Superior temporal gyrus (tissue), 1 donor: ENCODE measurements at regions not wholly inside any gene's neighbourhood (a gene's known extent, or its start where the extent isn't known, plus 50 kb on each side); places are given as distances from the start of the nearest gene placed in this dataset.

Source experiments
- DNase-seq: peaks from one replicate; pipeline ENCODE4 v3.0.0-alpha.2; 2016; ENCODE audit errors: extremely low spot score

DNA sequence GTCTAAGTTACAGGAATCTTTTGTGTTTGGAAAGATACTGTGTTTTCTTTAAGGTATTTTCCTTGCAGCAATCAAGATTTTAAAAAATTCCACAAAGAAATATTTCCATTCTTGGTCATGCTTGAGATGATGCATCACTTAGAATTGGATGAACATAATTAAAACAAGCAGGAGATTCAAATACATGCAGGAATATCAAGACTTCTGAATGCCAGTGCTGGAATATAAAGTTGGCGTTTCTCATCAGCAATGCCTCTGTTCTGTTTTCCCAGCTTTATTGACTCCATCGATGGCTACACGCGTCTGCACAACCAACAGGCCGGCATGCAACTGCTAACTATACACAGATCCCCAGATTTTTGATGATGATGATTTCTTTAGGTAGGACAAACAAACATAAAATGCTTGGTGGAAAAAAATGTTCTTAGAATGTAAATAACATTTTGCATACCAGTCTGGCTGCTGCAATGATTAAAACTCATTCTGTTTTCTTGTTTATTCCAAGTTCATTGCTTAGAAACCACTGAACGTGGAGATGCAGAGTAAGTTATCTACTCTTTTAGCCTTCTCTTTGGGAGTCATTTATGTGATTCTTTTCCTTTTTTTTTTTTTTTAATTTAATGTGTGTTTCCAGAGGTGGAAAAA is 91.3 kb upstream of the FAM171A1 start:
- DNase-seq = no peak

DNA sequence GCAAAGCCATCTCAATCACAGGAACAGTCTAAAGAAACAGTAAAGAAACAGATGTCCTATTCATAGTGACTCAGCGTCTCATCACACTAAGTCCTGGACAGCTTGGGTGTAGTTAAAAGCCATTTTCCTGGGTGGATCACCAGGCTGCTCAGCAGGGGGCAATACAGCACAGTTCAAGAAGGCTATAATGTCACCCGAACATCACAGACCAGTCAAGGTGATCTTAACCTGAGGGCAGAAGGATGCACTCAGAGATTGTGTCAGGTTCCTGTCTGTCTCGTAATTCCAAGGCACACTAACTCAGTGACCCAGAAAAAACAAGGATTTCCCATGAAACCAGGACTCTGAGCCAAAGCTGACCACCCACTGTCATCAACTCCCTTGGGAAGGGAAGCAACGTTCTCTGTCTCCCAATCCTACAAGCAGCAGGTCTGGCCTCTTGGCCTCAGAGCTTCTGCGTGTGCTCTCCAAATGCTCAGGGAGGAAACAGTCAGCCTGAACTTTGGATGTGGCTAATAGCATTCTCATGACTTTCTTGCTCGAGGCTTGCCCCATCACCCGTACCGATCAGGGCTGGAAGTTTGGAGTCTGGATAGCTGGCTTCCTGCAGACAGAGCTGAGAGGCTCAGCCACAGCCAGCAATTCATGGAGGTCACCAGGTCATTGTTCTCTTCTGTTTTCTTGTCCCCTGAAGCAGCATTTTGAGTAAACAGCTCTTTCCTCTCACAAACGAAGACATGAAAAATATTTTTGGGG is 90.4 kb upstream of the FAM171A1 start:
- DNase-seq = no peak

DNA sequence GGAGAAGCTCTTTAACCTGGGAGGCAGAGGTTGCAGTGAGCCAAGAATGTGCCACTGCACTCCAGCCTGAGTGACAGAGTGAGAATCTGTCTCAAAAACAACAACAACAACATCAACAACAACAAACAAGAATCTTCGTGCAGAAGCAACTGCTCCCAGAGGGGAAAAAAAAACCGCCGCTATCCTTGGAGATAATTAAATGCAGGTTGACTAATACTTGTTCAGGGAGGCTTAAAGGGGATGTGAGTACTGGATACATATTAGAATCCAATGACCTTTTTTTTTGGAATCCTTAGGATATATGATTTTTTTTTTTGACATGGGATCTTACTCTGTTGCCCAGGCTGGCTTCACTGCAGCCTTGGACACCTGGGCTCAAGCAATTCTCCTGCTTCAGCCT is 89.6 kb upstream of the FAM171A1 start:
- no peak for DNase-seq

DNA sequence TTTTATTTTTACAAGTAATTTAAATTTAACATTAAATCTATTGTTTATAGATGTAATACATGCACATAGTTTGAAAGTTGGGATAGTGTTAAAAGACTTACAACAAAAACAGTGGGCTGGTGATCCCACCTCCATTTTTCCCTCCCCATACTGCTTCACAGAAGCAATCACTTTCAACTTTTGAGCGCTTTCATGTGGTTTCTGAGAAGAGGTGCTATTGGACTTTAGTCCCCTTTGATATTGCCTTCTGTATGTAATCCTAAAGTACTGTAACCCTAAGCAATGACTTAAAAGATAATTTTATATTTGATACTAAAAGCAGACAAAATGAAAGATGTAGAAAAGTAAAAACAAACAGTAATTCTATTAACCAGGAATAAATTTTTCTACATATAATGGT is 88.1 kb upstream of the FAM171A1 start:
- DNase-seq = no peak

DNA sequence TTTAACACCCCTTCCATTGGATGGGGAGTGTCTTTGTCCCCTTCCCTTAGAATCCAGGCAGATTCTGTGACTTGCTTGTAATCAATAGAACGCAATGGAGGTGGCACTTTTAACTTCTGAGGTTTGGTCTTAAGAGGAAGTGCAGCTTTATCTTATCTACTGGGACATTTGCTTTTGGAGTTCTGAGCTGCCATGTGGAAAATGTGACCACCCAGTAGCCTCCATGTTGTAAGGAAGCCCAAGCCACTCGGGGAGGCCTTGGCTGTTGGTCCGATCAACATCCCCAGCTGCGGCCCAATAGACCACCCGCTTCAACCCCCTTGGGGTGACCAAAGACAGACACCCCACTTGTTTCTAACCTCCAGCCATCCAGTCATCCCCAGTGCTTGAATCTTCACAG is 86.3 kb upstream of the FAM171A1 start:
- DNase-seq = no peak

DNA sequence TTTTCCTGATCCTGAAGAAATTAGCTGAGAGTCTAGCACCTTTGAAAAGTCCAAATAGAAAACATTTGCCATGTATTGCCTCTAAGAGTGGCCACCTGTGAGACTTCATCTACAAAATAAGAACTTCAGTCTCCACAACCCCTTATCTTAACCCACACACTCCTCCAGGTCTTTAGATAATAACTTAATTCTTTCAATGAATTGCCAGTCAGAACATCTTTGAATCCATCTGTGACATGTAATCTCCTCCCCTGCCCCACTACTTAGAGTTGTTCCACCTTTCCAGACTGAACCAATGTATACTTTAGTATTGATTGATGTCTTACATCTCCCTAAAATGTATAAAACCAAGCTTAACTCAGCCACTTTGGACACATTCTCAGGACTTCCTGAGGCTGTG is 84.4 kb upstream of the FAM171A1 start:
- no peak for DNase-seq

DNA sequence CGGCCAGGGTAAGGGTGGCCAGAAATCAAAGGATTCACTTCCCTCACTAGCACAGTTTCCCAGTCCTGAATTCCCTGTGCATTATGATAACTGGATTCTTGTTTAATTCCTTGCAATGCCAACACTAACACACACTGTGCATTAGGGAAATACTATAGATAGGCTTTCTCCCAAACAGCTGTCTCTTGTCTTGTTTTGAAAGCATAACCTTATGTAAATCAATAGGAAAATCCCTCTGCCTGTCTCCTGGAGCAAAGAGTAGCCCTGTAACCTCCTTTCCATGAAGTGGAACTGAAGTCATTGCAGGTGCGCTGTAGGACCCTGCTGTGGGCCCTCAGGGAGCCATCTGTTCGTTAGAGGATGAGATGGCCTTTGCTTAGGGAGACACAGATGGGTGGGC is 82.8 kb upstream of the FAM171A1 start:
- DNase-seq = no peak

DNA sequence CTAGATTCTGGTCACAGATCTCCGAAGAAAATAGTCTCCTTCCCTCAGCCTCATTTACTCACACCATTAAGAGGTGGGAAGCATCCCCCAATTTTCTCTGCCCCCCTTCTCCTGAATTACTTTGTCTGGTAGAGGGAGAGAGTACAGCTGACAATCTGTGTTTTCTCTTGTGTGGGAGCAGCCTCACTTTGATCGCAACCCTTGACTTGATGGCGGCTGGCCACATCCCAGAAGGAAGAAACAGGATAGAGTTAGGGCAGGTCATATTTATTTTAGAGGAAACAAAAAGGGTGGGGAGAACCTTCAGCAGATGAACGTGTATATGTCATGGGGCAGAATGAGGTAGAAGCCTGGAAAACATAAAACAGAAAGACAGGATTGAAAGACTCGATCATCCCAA is 82.4 kb upstream of the FAM171A1 start:
- no peak for DNase-seq

DNA sequence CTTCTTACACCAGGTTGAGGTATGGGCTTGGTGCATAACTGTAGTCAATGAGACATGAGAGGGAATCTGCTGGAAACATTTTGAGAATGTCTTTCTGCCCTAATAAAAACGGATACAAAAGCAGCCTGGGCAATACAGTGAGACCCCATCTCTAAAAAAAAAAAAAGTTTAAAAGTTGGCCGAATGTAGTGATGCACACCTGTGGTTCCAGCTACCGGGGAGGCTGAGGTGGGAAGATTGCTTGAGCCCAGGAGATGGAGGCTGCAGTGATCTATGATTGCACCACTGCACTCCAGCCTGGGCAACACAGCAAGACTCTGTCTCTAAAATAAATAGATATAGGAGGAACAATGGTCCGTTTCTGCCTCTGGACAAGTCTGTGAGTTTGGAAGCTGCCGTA is 81.5 kb upstream of the FAM171A1 start:
- no peak for DNase-seq

DNA sequence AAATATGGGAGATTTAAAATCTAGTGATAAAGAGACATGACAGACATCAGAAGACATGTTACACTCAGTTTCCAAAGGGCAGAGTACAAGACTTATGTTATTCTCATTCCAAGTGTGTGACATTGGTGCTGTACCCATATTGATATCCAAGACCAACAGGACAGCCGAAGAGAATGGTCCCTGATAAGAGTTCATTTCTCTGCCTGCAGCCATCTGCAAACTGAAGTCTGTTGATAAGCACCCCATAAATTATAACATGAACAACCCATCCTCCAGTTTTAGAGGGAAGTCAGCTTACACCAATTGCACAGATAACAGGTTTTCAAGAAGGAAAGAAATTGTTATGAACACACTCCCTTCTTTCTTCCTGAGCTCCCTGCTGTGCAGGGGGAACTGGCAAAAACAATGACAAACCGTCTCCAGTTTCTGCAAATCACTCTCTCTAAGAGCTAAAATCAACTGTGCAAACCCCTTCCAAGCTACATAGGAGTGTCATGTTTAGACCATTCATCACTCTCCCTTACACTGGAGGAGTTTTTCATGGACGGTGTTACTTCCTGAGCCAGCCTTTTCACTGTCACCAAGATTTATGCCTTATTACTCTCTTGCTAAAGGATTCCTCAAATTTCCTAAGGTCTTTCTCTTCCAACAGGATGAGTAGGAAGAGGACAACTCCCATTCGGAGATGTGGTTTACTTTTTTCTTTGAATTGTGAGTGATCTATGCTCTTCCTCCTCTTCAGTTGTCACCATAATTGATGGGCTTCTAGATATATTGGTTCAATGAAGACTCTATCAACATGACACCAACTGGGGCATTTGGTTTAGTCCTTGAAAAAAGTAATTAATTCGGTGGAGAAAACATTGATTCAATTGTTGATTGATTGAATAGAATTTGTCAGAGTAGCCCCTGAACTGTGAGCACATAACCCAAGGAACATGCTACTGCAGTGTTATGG is 80.3 kb upstream of the FAM171A1 start:
- no peak for DNase-seq

DNA sequence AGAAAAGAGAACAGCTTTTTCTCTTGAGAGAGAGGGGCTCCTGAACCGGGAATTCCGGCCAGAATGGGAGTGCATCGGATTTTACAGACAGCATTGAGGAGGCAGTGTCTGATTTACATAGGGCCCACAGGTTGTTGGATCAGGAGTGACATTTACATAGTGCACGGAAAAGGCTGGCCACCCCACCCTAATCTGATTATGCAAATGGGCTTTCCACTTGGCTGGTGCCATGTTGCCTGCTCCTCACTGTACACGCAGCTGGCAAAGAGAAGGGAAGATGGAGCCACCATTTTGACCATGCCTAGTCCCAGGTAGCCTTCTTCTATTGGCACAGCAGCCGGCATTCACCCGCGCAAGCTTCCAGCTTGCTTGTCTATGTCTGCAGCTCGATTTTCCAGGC is 77.5 kb upstream of the FAM171A1 start:
- no peak for DNase-seq

DNA sequence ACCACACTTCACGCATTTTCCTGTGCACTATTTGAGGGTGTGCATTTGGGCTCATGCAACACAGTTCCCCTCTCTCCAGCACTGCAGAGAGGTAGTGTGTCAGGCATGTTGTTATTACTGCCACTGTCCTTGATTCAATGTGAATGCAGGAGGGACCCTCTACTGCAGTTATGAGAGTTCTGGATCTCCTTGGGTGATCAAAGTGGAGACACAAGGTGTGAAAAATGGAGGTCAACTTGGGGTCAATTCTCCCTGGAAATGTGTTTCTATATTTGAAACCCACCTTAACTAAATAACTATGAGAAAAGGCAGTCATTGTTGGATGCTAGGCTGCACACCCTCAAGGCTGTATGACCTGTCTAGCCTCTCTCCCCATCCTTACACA is 73.9 kb upstream of the FAM171A1 start:
- DNase-seq = no peak

DNA sequence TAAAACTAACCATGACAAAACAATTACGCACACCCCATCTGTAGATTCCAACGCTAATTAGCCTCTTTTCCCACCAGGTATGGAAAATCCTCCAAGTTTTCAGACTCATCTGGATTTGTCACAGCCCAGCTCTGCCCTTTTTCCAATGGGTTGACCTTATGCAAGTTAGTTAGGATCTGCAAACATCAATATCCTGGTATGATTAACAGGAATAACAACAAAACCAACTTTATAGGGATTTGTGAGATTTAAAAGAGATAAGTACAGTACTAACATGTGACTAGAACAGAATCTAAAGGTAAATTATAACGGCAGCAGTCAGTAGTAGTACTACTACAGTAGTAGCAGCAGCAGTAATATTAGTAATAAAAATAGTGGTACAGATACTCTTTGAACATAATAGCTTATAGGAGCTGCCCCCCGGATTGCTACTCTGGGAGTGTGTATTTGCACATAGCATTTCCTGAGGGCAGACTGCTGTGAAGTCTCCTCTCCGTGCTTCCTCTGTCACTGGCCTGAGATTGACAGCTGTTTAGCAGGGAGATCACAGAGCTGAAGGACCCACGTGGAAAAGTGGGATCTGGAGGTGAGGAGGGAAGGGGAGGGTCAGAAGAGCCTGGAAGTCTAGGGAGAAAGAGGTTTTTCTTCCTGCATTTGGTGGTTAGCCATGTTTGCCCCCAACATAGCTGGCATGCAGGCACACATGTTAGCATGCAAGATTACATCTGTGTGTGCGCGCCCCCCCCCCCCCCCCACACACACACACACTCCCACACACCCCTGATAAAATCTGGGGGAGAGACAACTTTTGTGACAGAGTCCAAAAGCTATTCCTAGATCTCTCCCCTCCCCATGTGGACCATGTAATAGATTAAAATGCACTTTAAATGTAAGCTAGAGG is 73.3 kb upstream of the FAM171A1 start:
- DNase-seq = no peak

DNA sequence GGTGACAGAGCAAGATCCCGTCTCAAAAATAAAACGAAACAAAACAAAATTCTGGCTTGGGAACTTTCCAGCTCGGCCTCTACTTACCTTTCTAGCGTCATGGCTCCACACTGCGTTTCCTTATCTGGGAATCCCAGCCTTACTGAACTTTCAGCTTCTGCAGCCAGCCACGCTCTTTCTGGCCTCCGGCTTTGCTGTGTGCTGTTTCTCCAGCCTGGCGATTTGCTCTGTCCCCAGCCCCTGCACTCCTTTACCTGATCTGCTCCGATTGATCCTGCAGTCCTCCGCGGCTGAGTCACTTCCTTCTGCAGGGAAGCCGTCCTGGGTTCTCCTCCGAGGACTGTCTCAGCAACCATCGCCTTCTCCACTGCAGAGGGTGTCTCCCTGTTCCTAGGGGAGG is 71.0 kb upstream of the FAM171A1 start:
- DNase-seq = no peak

DNA sequence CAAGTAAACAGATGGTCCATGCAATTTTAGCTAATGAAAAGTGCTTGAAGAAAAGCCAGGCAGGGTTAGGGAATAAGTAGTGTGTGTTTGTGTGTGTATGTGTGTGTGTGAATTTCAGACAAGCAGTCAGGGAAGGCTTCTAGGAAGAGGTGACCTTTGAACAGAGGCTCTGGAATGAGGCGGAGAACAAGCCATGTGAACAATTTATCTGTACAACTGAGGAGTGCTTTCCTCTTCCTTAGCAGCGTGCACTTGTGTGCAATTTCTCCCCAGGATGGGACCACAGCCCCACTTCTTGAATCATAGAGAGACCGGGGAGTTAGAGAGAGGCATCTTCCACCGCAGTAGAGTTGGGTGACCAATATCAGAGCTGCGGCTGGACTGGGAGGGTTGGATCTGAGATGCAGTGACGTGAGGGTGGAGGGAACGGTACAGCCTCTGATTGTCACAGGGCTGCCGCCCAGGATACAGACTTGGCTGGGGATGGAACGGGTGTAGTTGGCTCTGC is 69.2 kb upstream of the FAM171A1 start:
- no peak for DNase-seq

DNA sequence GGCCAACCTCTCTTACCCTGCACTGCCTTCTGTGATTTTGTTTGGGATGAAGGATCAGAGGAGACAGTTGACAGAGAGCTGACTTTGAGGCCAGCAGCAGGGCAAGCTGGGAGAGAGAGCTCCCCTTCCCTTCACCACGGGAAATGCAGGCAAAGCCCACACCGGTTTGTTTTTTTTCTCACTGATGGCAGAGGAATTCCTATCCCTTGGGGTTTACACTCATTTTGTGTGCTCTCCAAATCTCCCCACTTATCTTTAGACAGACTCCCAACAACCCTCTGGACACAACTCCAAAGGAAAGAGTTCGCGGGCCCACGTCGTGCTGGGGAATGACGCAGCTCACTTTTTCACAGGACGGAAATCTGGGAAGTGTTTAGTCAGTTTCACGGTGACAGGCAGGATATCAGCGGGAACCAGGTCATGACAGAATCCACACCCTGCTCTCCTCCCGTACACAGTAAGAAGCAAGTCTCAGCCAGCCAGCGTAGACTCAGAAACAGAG is 68.3 kb upstream of the FAM171A1 start:
- no peak for DNase-seq

DNA sequence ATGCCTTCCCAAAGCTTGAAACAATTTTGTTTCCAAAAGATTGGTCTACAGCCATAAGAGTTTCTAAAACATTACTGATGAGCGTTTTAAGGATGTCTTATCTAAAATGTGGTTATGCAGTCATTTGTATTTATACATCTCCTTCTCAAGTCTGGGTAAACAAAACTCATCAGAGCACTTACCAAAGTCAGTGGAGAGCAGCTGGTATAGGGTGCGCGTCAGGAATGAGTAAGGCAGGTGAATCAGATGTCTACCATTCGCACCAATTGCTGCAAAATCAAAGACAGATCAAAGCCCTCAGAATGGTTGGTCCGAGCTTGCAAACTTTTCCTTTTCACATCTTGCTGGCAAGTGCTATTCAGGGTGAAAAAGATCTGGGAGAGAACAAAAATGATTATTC is 65.6 kb upstream of the FAM171A1 start:
- DNase-seq = no peak

DNA sequence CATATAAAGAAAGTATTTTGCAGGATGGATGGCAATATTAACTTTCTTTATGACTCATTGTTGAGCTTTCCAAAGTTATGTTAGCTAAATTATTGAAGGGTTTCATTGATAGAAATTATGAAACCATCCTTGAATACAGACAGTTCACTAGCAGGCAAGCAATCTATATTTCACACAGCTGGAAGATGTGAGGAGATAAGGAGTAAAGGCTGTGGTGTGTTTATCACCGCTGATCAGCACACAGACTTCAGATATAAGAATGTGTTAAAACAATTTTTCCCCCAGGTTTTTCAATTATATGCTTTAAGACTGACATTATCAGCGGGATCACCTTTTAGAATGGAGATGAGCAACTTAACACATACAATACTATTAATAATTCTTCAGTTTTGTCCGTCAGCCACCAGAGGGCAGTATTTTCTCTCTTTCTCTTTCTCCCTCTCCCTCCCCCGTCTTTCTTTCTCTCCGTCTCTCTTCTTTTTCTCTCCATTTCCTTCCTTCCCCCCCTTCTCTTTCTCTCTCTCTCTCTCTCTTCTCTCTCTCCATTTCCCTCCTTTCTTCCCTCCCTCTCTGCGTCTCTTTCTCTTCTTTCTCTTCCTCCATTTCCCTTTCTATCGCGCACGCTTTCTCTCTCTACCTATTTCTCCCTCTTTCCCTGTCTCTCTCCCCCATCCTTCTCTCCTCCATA is 62.9 kb upstream of the FAM171A1 start:
- DNase-seq = peak; percentile 91

DNA sequence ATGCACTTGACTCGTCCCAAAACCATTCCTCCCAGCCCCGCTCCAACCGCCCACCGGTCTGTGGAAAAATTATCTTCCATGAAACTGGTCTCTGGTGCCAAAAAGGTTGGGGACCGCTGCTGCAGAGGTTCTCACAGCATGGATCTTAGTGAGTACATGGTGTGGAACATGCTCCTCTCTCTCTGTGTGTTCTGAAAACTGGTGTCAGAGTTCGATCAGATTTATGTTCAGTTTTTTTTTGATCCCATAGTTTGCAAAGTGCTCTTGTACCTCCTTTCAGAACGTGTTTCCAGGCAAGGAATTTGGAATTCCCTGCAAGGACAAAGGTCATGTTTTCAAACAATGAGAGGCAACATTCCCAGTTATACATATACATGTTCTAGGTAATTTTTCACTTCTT is 61.2 kb upstream of the FAM171A1 start:
- DNase-seq = no peak

DNA sequence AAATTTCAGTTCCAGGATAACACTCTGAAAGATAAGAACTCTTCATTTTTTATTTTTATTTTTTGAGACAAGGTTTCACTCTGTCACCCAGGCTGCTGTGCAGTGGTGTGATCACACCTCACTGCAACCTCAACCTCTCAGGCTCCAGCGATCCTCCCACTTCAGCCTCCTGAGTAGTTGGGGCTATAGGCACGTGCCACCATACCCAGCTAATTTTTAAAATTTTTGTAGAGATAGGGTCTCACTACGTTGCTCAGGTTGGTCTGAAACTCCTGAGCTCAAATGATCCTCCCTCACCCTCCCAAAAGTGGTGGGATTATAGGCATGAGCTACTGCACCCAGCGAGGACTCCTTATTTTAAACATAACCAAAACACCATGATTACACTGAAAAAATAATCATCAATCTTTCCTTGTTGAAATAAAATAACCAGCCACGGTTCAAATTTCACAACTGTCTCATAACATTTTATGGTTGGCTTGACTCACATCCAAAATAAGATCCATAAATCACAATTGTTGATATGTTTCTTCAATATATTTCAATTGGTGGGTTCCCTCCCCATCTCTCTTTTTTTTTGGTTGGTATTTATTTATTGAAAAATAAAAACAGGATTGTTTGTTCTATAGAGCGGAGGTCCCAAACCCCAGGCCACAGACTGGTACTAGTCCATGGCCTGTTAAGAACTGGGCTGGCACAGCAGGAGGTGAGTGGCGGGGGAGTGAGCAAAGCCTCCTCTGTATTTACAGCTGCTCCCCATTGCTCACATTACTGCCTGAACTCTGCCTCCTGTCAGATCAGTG is 60.1 kb upstream of the FAM171A1 start:
- no peak for DNase-seq
